Liver (tissue), 8 donors: ENCODE measurements at regions not wholly inside any gene's neighbourhood (a gene's known extent, or its start where the extent isn't known, plus 50 kb on each side); places are given as distances from the start of the nearest gene placed in this dataset.

Experiments
- DNase-seq: peaks from one replicate; pipeline ENCODE4 v3.0.0-alpha.2; 2017; ENCODE audit warnings: low spot score
- H3K27ac ChIP-seq, 2 donors: one replicate each; pipeline ENCODE4 v1.7.0; 2013; ENCODE audit warnings: inconsistent platforms in 2 of 2, low read length in 2 of 2, control low read depth in 1 of 2, low read depth in 1 of 2, mild to moderate bottlenecking in 1 of 2
- H3K27me3 ChIP-seq, 4 donors: one replicate each; pipeline versions ENCODE4 v1.6.1 to v1.7.0; 2013; ENCODE audit warnings: low read length in 3 of 4, inconsistent platforms in 1 of 4, mild to moderate bottlenecking in 1 of 4, moderate library complexity in 1 of 4; ENCODE audit not compliant: control insufficient read depth in 4 of 4, insufficient read depth in 4 of 4
- H3K36me3 ChIP-seq, 4 donors: one replicate each; pipeline versions ENCODE4 v1.6.1 to v1.7.0; 2013; ENCODE audit warnings: low read length in 3 of 4, mild to moderate bottlenecking in 3 of 4, low read depth in 1 of 4, moderate library complexity in 1 of 4; ENCODE audit not compliant: control insufficient read depth in 4 of 4, insufficient read depth in 3 of 4
- H3K4me1 ChIP-seq, 4 donors: one replicate each; pipeline versions ENCODE4 v1.6.1 to v1.7.0; 2013; ENCODE audit warnings: low read length in 3 of 4, mild to moderate bottlenecking in 3 of 4, moderate library complexity in 1 of 4; ENCODE audit not compliant: control insufficient read depth in 4 of 4, insufficient read depth in 4 of 4
- H3K4me3 ChIP-seq, 3 donors: one replicate each; pipeline versions ENCODE4 v1.6.1 to v1.7.0; 2013; ENCODE audit warnings: low read length in 3 of 3, control low read depth in 1 of 3, low read depth in 1 of 3, mild to moderate bottlenecking in 1 of 3
- H3K9ac ChIP-seq, 2 donors: one replicate each; pipeline ENCODE4 v1.7.0; 2013; ENCODE audit warnings: low read length in 2 of 2, mild to moderate bottlenecking in 2 of 2, moderate library complexity in 2 of 2, control low read depth in 1 of 2, low read depth in 1 of 2
- H3K9me3 ChIP-seq, 4 donors: one replicate each; pipeline versions ENCODE4 v1.6.1 to v1.7.0; 2013; ENCODE audit warnings: low read length in 3 of 4; ENCODE audit not compliant: control insufficient read depth in 4 of 4
- ATF3 ChIP-seq: IDR thresholded peaks from 2 replicates; pipeline ENCODE4 v1.6.1; 2016; ENCODE audit warnings: antibody characterized with exemption
- CTCF ChIP-seq: fragments of 150-350 bp; IDR thresholded peaks from 2 replicates; pipeline ENCODE4 v1.5.1; 2017; ENCODE audit warnings: improper control_type of control experiment, low read depth, low read length; ENCODE audit not compliant: missing input control
- EGR1 ChIP-seq, 2 donors: IDR thresholded peaks; 2 replicates each; pipeline ENCODE4 v1.6.1; 2016 to 2018; ENCODE audit warnings: antibody characterized with exemption in 2 of 2, low read depth in 2 of 2
- FOXA1 ChIP-seq: IDR thresholded peaks from 2 replicates; pipeline ENCODE4 v1.6.1; 2016; ENCODE audit warnings: antibody characterized with exemption
- FOXA2 ChIP-seq: IDR thresholded peaks from 2 replicates; pipeline ENCODE4 v1.6.1; 2016; ENCODE audit warnings: antibody characterized with exemption
- GABPA ChIP-seq, 2 donors: IDR thresholded peaks in 1 of 2; conservative IDR thresholded peaks in 1 of 2; 2 replicates each; pipeline ENCODE4 v1.6.1; 2016; ENCODE audit warnings: antibody characterized with exemption in 2 of 2, mild to moderate bottlenecking in 1 of 2, moderate library complexity in 1 of 2
- HNF4A ChIP-seq, 2 donors: conservative IDR thresholded peaks; 2 replicates each; pipeline ENCODE4 v1.6.1; 2016; ENCODE audit warnings: antibody characterized with exemption in 2 of 2, mild to moderate bottlenecking in 2 of 2
- HNF4G ChIP-seq: IDR thresholded peaks from 2 replicates; pipeline ENCODE4 v1.6.1; 2016; ENCODE audit warnings: antibody characterized with exemption
- MAX ChIP-seq: IDR thresholded peaks from 2 replicates; pipeline ENCODE4 v1.6.1; 2016; ENCODE audit warnings: antibody characterized with exemption
- NR2F2 ChIP-seq: IDR thresholded peaks from 2 replicates; pipeline ENCODE4 v1.6.1; 2016; ENCODE audit warnings: antibody characterized with exemption
- RAD21 ChIP-seq, 2 donors: IDR thresholded peaks; 2 replicates each; pipeline ENCODE4 v1.6.1; 2016; ENCODE audit warnings: antibody characterized with exemption in 2 of 2, mild to moderate bottlenecking in 2 of 2
- RXRA ChIP-seq, 2 donors: IDR thresholded peaks; 2 replicates each; pipeline ENCODE4 v1.6.1; 2017 to 2018; ENCODE audit warnings: antibody characterized with exemption in 2 of 2, mild to moderate bottlenecking in 1 of 2
- SP1 ChIP-seq: IDR thresholded peaks from 2 replicates; pipeline ENCODE4 v1.6.1; 2018; ENCODE audit warnings: antibody characterized with exemption, mild to moderate bottlenecking
- TAF1 ChIP-seq: conservative IDR thresholded peaks from 2 replicates; pipeline ENCODE4 v1.6.1; 2016; ENCODE audit warnings: antibody characterized with exemption, mild to moderate bottlenecking
- YY1 ChIP-seq: IDR thresholded peaks from 2 replicates; pipeline ENCODE4 v1.6.1; 2016; ENCODE audit warnings: antibody characterized with exemption, mild to moderate bottlenecking
- ZBTB33 ChIP-seq: IDR thresholded peaks from 2 replicates; pipeline ENCODE4 v1.6.1; 2016; ENCODE audit warnings: antibody characterized with exemption
- WGBS: extraction: QIAGEN DNeasy Blood & Tissue Kit; methylation state at CpG from one replicate; pipeline ENCODE4 v1.1.7; 2013; 5-methylcytosine and 5-hydroxymethylcytosine counted together
- donor health status: healthy.
- donor health status: healthy.
- donor health status: healthy.
- donor health status: healthy.
- donor health status: healthy.

- no peak for DNase-seq
- WGBS, result 78% methylated on average over 2 of the region's 2 CpGs
- Histone ChIP-seq H3K4me3 (no peak overlapping the region), H3K27me3 (no peaks in the 10 kb centered on the region), H3K9ac (no peak overlapping the region), H3K9me3 (no peaks in the 10 kb centered on the region), H3K36me3 (no peaks in the 10 kb centered on the region), H3K4me1 (no peaks in the 10 kb centered on the region), H3K27ac (no peak overlapping the region)
- no peak for TF ChIP-seq CTCF
- no peak for TF ChIP-seq EGR1 (IDR thresholded peaks at IDR 0.05; ENCODE audit: low read depth in 2 of 2)
- no peak for TF ChIP-seq MAX
- TF ChIP-seq RXRA (IDR thresholded peaks at IDR 0.05), result no peak
- TF ChIP-seq RAD21 (IDR thresholded peaks at IDR 0.05), result no peak
- TF ChIP-seq HNF4G, result no peak
- no peak for TF ChIP-seq ZBTB33
- no peak for TF ChIP-seq HNF4A (conservative IDR thresholded peaks at IDR 0.05)
- TF ChIP-seq ATF3, result no peak
- no peak for TF ChIP-seq TAF1
These were observed 85.7 kb downstream of the SUCLG1 start for GRCh38 chr2:84373391-84373790.

- H3K4me3 ChIP-seq, result no peak overlapping the region
- H3K9me3 ChIP-seq, result peaks cover 0 to 17% (median 4%) of the 10 kb centered on the region in 4 donors
- H3K27ac ChIP-seq, result no peak overlapping the region
- no peak overlapping the region for H3K9ac ChIP-seq
- H3K4me1 ChIP-seq, result no peaks in the 10 kb centered on the region
- no peaks in the 10 kb centered on the region for H3K36me3 ChIP-seq
- DNase-seq, result no peak
- no peak for TF ChIP-seq HNF4A (conservative IDR thresholded peaks at IDR 0.05)
- TF ChIP-seq YY1, result no peak
- TF ChIP-seq EGR1 (IDR thresholded peaks at IDR 0.05; ENCODE audit: low read depth in 2 of 2), result no peak
- no peak for TF ChIP-seq NR2F2
- no peak for TF ChIP-seq TAF1
- no peak for TF ChIP-seq RAD21 (IDR thresholded peaks at IDR 0.05)
- no peak for TF ChIP-seq ZBTB33
- TF ChIP-seq CTCF, result no peak
- TF ChIP-seq FOXA2, result no peak
- TF ChIP-seq MAX, result no peak
- TF ChIP-seq SP1, result no peak
- TF ChIP-seq GABPA (IDR thresholded peaks at IDR 0.05 in 1 of 2, conservative IDR thresholded peaks at IDR 0.05 in 1 of 2), result no peak
- no peak for TF ChIP-seq FOXA1
- H3K27me3 ChIP-seq, result no peaks in the 10 kb centered on the region
- 47% methylated on average over 1 of the region's 1 CpG for WGBS
These were observed 96.5 kb downstream of the SUCLG1 start for GRCh38 chr2:84362541-84362940.
